GM12865 (cell line): ENCODE measurements at regions not wholly inside any gene's neighbourhood (a gene's known extent, or its start where the extent isn't known, plus 50 kb on each side); places are given as distances from the start of the nearest gene placed in this dataset.

Experiments used
- DNase-seq: peaks from one replicate; pipeline ENCODE4 v3.0.0; 2010; ENCODE audit warnings: low read depth
- H3K4me3 ChIP-seq: 2 replicates; pipeline ENCODE4 v1.5.1; 2011; ENCODE audit warnings: mild to moderate bottlenecking, low read depth, low read length, control low read depth
- CTCF ChIP-seq: IDR thresholded peaks from 2 replicates; pipeline ENCODE4 v1.5.1; 2011; ENCODE audit warnings: low read length, control low read depth, low read depth, inconsistent platforms; ENCODE audit not compliant: insufficient read depth; ENCODE audit errors: missing control alignments

- peak; percentile 3 for DNase-seq
- no peak for TF ChIP-seq CTCF
- H3K4me3 ChIP-seq: no peak overlapping the region
Observed at GRCh38 chr3:144332868-144333267, 361.2 kb downstream of the DIPK2A start.

GRCh38 chr3:144341471-144341870, 369.8 kb downstream of the DIPK2A start:
- DNase-seq: no peak
- no peak for TF ChIP-seq CTCF
- H3K4me3 ChIP-seq: no peak overlapping the region

DNA sequence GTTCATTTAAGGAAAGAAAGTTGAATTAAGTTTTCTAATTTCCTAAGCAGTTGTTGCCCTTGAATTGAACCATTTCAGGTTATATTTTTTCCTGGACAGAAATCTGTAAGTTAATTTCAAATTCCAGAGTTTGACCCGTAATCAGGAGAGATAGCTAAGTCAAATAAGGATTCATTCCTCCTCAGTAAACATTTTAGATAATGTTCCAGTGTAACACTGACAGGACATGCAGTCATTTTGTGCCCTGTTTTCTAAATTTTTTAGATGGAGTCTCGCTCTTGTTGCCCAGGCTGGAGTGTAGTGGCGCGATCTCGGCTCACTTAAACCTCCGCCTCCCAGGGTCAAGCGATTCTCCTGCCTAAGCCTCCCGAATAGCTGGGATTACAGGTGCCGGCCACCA, 371.7 kb downstream of the DIPK2A start:
- no peak for TF ChIP-seq CTCF
- DNase-seq: no peak
- H3K4me3 ChIP-seq: no peak overlapping the region

- DNase-seq: no peak
- TF ChIP-seq CTCF: no peak
- no peak overlapping the region for H3K4me3 ChIP-seq
Observed at GRCh38 chr3:144343777-144344176, 372.2 kb downstream of the DIPK2A start.

DNA sequence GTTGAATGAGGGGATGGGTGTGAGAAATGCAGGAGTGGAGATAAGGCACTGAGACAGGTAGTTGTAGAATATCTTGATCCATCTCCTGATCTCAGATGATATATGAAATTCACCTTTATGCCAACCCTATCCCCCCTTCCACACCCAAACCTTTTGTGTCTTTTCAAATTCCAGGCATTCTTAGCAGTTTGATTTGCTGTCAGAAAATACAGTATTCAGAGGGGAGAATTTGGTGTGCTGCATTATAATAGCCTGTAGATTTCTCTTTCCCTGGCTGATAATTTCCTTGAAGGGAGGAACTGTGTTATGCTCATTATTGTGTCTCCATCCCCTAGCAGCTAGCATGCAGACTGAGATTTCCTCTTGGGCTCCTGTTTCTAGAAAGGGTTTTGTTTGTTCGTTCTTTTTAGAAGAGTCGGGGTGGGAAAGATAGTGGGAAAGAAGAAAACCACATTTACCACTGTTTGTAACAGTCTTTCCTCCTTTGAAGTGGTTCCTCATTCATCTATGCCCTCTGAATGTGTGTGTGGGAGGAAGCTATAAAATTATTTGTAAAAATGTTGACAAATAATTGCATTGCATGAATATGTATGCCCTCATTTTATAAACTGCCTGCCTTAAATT, 373.4 kb downstream of the DIPK2A start:
- no peak overlapping the region for H3K4me3 ChIP-seq
- DNase-seq: no peak
- no peak for TF ChIP-seq CTCF

DNA sequence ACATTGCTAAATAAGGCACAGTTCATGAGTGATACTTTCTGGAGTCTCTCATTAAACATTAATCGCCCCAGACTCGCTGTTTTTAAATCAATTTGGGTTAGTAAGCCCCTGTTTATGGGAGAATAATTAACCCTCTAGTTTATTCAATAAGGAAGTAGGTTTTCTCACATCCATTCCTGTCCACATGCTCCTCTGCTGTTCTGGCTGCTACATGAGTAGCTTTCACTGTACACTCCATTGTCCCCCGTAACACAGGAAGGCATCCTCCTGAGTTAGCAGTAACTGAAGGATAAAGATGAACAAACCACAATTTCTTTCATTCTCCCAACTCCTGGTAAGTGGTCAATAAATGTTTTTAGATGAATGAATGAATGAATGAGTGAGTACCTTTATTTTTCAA, 378.5 kb downstream of the DIPK2A start:
- no peak for TF ChIP-seq CTCF
- no peak for DNase-seq
- H3K4me3 ChIP-seq: no peak overlapping the region

DNA sequence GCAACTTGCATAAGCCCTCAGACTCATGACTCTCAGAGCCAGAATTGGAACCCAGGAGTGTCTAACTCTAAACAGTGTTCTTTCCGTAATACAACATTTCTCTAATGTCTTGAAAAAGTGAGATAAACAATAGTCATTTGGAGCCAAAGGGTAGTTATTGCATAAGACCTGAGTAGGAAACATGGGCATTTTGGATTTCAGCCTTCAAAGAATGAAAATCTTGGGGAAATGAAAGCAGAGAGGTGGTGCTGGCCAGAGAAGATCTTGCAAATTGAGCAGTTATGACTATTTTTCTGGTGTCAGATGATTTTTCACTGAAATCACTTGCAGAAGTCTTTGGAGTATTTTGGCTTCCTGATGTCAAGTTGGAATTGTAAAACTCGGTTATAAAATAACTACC, 379.4 kb downstream of the DIPK2A start:
- no peak overlapping the region for H3K4me3 ChIP-seq
- no peak for DNase-seq
- TF ChIP-seq CTCF: no peak
